ENCODE measurements at regions not wholly inside any gene's neighbourhood (a gene's known extent, or its start where the extent isn't known, plus 50 kb on each side); places are given as distances from the start of the nearest gene placed in this dataset.

GRCh38 chr15:81809543-81809942, 236.3 kb downstream of the MEX3B start:
- TF ChIP-seq EP300 (IDR thresholded peaks at IDR 0.05) (no peak), CTCF (IDR thresholded peaks at IDR 0.05) (no peak)
